ENCODE measurements at regions not wholly inside any gene's neighbourhood (a gene's known extent, or its start where the extent isn't known, plus 50 kb on each side); places are given as distances from the start of the nearest gene placed in this dataset.

GRCh38 chr1:221302357-221302756 lies 423.1 kb downstream of the HLX start:
- H3K4me1 Mint-ChIP-seq, result no peaks in the 10 kb centered on the region
- DNase-seq, result no peak
- peaks cover 10% of the 10 kb centered on the region for H3K27me3 Mint-ChIP-seq
- H3K4me3 Mint-ChIP-seq, result no peak overlapping the region
- H3K27ac Mint-ChIP-seq, result no peak overlapping the region
- ATAC-seq, result no peak
- no peaks in the 10 kb centered on the region for H3K9me3 Mint-ChIP-seq

GRCh38 chr1:221302810-221303209 lies 423.6 kb downstream of the HLX start:
- Mint-ChIP-seq H3K27ac (no peak overlapping the region), H3K4me1 (no peaks in the 10 kb centered on the region), H3K9me3 (no peaks in the 10 kb centered on the region), H3K4me3 (no peak overlapping the region), H3K27me3 (peaks cover 10% of the 10 kb centered on the region)
- DNase-seq, result no peak
- no peak for ATAC-seq

- no peak overlapping the region for H3K27ac Mint-ChIP-seq
- DNase-seq, result no peak
- H3K4me1 Mint-ChIP-seq, result no peaks in the 10 kb centered on the region
- peaks cover 0 to 1% of the 10 kb centered on the region in 2 donors for H3K9me3 Mint-ChIP-seq
- no peak for ATAC-seq
- no peak overlapping the region for H3K4me3 Mint-ChIP-seq
- H3K27me3 Mint-ChIP-seq, result peaks cover 10% of the 10 kb centered on the region
Measured at GRCh38 chr1:221303623-221304022, 424.4 kb downstream of the HLX start.

- H3K4me3 Mint-ChIP-seq, result no peak overlapping the region
- DNase-seq (no peak), ATAC-seq (no peak)
- peaks cover 0 to 7% of the 10 kb centered on the region in 2 donors for H3K9me3 Mint-ChIP-seq
- H3K27ac Mint-ChIP-seq, result no peak overlapping the region
- H3K4me1 Mint-ChIP-seq, result no peaks in the 10 kb centered on the region
- H3K27me3 Mint-ChIP-seq, result peaks cover 17% of the 10 kb centered on the region
Measured at GRCh38 chr1:221306239-221306638, 427.0 kb downstream of the HLX start.

GRCh38 chr1:221308534-221309511 lies 429.6 kb downstream of the HLX start:
- ATAC-seq (no peak), DNase-seq (no peak)
- Mint-ChIP-seq H3K27me3 (peaks cover 7% of the 10 kb centered on the region), H3K4me3 (no peak overlapping the region), H3K27ac (no peak overlapping the region), H3K9me3 (peaks cover 0 to 7% of the 10 kb centered on the region in 2 donors), H3K4me1 (no peaks in the 10 kb centered on the region)

GRCh38 chr1:221309723-221310122 lies 430.5 kb downstream of the HLX start:
- H3K9me3 Mint-ChIP-seq, result peaks cover 0 to 7% of the 10 kb centered on the region in 2 donors
- H3K4me1 Mint-ChIP-seq, result no peaks in the 10 kb centered on the region
- ATAC-seq (no peak), DNase-seq (no peak)
- peaks cover 7% of the 10 kb centered on the region for H3K27me3 Mint-ChIP-seq
- no peak overlapping the region for H3K27ac Mint-ChIP-seq
- H3K4me3 Mint-ChIP-seq, result no peak overlapping the region

GRCh38 chr1:221310180-221310579 lies 430.9 kb downstream of the HLX start:
- H3K4me1 Mint-ChIP-seq, result no peaks in the 10 kb centered on the region
- no peak for DNase-seq
- peaks cover 0 to 7% of the 10 kb centered on the region in 2 donors for H3K9me3 Mint-ChIP-seq
- H3K27ac Mint-ChIP-seq, result no peak overlapping the region
- no peak overlapping the region for H3K4me3 Mint-ChIP-seq
- H3K27me3 Mint-ChIP-seq, result peaks cover 10% of the 10 kb centered on the region
- ATAC-seq, result no peak

- H3K4me1 Mint-ChIP-seq, result no peaks in the 10 kb centered on the region
Measured at GRCh38 chr1:221315330-221315729, 426.6 kb downstream of the DUSP10 start.

GRCh38 chr1:221316491-221317056 lies 425.3 kb downstream of the DUSP10 start:
- H3K27ac Mint-ChIP-seq, result peak overlapping the region in 1 of 2 donors; percentile 38
- DNase-seq (no peak), ATAC-seq (no peak)
- H3K4me1 Mint-ChIP-seq, result no peaks in the 10 kb centered on the region
- H3K27me3 Mint-ChIP-seq, result peaks cover 18% of the 10 kb centered on the region
- H3K9me3 Mint-ChIP-seq, result no peaks in the 10 kb centered on the region
- no peak overlapping the region for H3K4me3 Mint-ChIP-seq

More at GRCh38 chr1:221315330-221315729, 426.6 kb downstream of the DUSP10 start:
- H3K27ac Mint-ChIP-seq, result no peak overlapping the region
- no peak overlapping the region for H3K4me3 Mint-ChIP-seq
- ATAC-seq (no peak), DNase-seq (no peak)
- peaks cover 20% of the 10 kb centered on the region for H3K27me3 Mint-ChIP-seq
- H3K9me3 Mint-ChIP-seq, result no peaks in the 10 kb centered on the region

GRCh38 chr1:221317537-221317936 lies 424.4 kb downstream of the DUSP10 start:
- ATAC-seq (no peak), DNase-seq (no peak)
- Mint-ChIP-seq H3K27me3 (peaks cover 28% of the 10 kb centered on the region), H3K9me3 (no peaks in the 10 kb centered on the region), H3K4me3 (no peak overlapping the region), H3K4me1 (no peaks in the 10 kb centered on the region), H3K27ac (no peak overlapping the region)

- peaks cover 9 to 18% of the 10 kb centered on the region in 2 donors for H3K9me3 Mint-ChIP-seq
- no peaks in the 10 kb centered on the region for H3K4me1 Mint-ChIP-seq
- no peak overlapping the region for H3K27ac Mint-ChIP-seq
- peaks cover 19% of the 10 kb centered on the region for H3K27me3 Mint-ChIP-seq
- no peak for ATAC-seq
- H3K4me3 Mint-ChIP-seq, result no peak overlapping the region
- no peak for DNase-seq
Measured at GRCh38 chr1:221327954-221328353, 413.9 kb downstream of the DUSP10 start.

- Mint-ChIP-seq H3K4me1 (no peaks in the 10 kb centered on the region), H3K9me3 (peaks cover 9 to 18% of the 10 kb centered on the region in 2 donors), H3K27me3 (peaks cover 19% of the 10 kb centered on the region), H3K27ac (no peak overlapping the region), H3K4me3 (no peak overlapping the region)
- no peak for ATAC-seq
- no peak for DNase-seq
Measured at GRCh38 chr1:221328371-221328770, 413.5 kb downstream of the DUSP10 start.

- Mint-ChIP-seq H3K9me3 (peaks cover 9 to 25% of the 10 kb centered on the region in 2 donors), H3K4me3 (no peak overlapping the region), H3K27ac (no peak overlapping the region), H3K27me3 (peaks cover 30% of the 10 kb centered on the region), H3K4me1 (peaks cover 8% of the 10 kb centered on the region)
- ATAC-seq (no peak), DNase-seq (no peak)
Measured at GRCh38 chr1:221331273-221332183, 410.4 kb downstream of the DUSP10 start.

GRCh38 chr1:221334062-221334461 lies 407.8 kb downstream of the DUSP10 start:
- H3K27ac Mint-ChIP-seq, result no peak overlapping the region
- DNase-seq (no peak), ATAC-seq (no peak)
- peaks cover 8% of the 10 kb centered on the region for H3K4me1 Mint-ChIP-seq
- peaks cover 9 to 25% of the 10 kb centered on the region in 2 donors for H3K9me3 Mint-ChIP-seq
- no peak overlapping the region for H3K4me3 Mint-ChIP-seq
- peaks cover 24% of the 10 kb centered on the region for H3K27me3 Mint-ChIP-seq

Data from stimulated activated naive CD8-positive, alpha-beta T cell treated with anti-CD3 and anti-CD28 coated beads, Interleukin-15, amount 100 ng/mL, for 72 hours (primary cell).